ACC112 (cell line): ENCODE measurements at regions not wholly inside any gene's neighbourhood (a gene's known extent, or its start where the extent isn't known, plus 50 kb on each side); places are given as distances from the start of the nearest gene placed in this dataset.
"Not testable (repeated sequence)": the region's sequence is repeated elsewhere in the genome, so short reads cannot be mapped to it uniquely, and the experiment has no call there.

Experiments used
- H2AFZ ChIP-seq: fragments of 200-600 bp; sonication (generic); one replicate; pipeline ENCODE4 v1.6.0; 2017; ENCODE audit warnings: antibody characterized with exemption, low read length; ENCODE audit not compliant: unreplicated experiment
- H3K27ac ChIP-seq: fragments of 200-600 bp; sonication (generic); 2 replicates; pipeline ENCODE4 v1.5.1; 2014; ENCODE audit warnings: low read depth, mild to moderate bottlenecking, antibody characterized with exemption, low read length, moderate library complexity
- H3K27me3 ChIP-seq: fragments of 200-600 bp; sonication (generic); 2 replicates; pipeline ENCODE4 v1.6.1; 2014; ENCODE audit warnings: mild to moderate bottlenecking, antibody characterized with exemption, low read length, moderate library complexity, mixed read lengths; ENCODE audit not compliant: insufficient read depth
- H3K36me3 ChIP-seq: fragments of 200-600 bp; sonication (generic); 2 replicates; pipeline ENCODE4 v1.6.1; 2016; ENCODE audit warnings: mild to moderate bottlenecking, antibody characterized with exemption, low read length, moderate library complexity, mixed read lengths; ENCODE audit not compliant: insufficient read depth
- H3K4me1 ChIP-seq: fragments of 200-600 bp; sonication (generic); one replicate; pipeline ENCODE4 v1.6.1; 2016; ENCODE audit warnings: low read length, mixed read lengths; ENCODE audit not compliant: insufficient read depth, unreplicated experiment, control insufficient read depth
- H3K4me3 ChIP-seq: fragments of 200-600 bp; sonication (generic); 2 replicates; pipeline ENCODE4 v1.5.1; 2014; ENCODE audit warnings: mild to moderate bottlenecking, low read depth, low read length
- H3K79me2 ChIP-seq: fragments of 200-600 bp; sonication (generic); one replicate; pipeline ENCODE4 v1.6.0; 2016; ENCODE audit warnings: low read length; ENCODE audit not compliant: control insufficient read depth, unreplicated experiment, insufficient read depth

DNA sequence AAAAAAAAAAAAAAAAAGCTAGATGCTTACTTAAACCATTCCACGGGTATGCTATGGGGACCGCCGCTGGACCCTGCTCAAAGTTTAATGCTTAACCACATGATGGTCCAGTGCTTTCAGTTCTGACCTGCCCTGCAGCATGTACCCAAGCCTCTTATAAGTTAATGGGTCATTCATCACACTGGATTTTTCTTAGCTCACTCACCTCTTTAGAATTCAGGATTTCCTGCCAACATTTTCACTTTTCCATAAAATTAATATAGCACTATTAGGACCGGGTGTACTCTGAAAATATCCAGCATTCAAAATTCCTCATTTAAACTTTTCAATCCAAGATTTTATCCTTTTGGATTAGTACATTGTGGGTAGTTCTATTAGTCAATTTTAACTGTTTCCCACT lies 140.8 kb downstream of the ALDH8A1 start:
- Histone ChIP-seq H3K4me1 (peaks cover 14% of the 10 kb centered on the region), H3K27me3 (no peaks in the 10 kb centered on the region), H3K36me3 (no peaks in the 10 kb centered on the region), H2AFZ (no peak overlapping the region), H3K4me3 (no peak overlapping the region), H3K79me2 (no peaks in the 10 kb centered on the region), H3K27ac (no peak overlapping the region)

DNA sequence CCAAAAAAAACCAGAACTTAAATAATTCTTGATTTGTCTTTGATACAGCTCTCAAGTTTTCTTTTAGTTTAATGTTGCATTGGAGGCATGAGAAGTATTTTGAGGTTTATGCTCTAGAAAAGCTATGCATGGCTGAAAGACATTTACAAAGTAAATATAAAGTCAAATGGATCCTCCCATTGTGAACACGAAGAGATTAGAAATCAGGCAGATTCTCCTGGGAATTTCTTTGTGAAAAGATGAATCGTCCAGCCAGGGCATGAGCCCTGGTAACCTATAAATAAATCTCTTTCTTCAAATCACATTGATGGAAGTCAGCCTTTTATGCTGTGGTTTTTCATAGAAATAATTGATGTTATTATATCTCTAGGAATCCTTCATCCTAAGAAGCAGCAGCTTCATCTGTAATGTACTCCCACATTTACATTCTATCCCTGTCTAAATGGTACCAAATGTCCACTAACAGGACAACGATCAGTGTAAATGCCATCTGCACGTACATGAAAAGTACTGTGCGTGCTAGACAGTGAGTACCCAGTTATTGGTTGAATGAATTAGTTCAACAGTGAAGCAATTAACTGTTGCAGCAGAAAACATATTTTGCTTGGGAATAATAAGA lies 143.6 kb downstream of the ALDH8A1 start:
- peaks cover 9% of the 10 kb centered on the region for H3K4me1 ChIP-seq
- no peaks in the 10 kb centered on the region for H3K27me3 ChIP-seq
- H3K36me3 ChIP-seq, result no peaks in the 10 kb centered on the region
- no peak overlapping the region for H2AFZ ChIP-seq
- no peak overlapping the region for H3K4me3 ChIP-seq
- no peak overlapping the region for H3K27ac ChIP-seq
- no peaks in the 10 kb centered on the region for H3K79me2 ChIP-seq

- Histone ChIP-seq H2AFZ (no peak overlapping the region), H3K4me3 (no peak overlapping the region), H3K27ac (no peak overlapping the region), H3K27me3 (no peaks in the 10 kb centered on the region), H3K36me3 (no peaks in the 10 kb centered on the region), H3K79me2 (no peaks in the 10 kb centered on the region), H3K4me1 (peaks cover 9% of the 10 kb centered on the region)
Observed at GRCh38 chr6:134805168-134805567, 144.7 kb downstream of the ALDH8A1 start.

- H2AFZ ChIP-seq, H3K4me3 ChIP-seq, H3K27ac ChIP-seq, H3K36me3 ChIP-seq, H3K27me3 ChIP-seq, H3K79me2 ChIP-seq, H3K4me1 ChIP-seq: not testable (repeated sequence)
Observed at GRCh38 chr6:134804311-134804710, 145.6 kb downstream of the ALDH8A1 start.

DNA sequence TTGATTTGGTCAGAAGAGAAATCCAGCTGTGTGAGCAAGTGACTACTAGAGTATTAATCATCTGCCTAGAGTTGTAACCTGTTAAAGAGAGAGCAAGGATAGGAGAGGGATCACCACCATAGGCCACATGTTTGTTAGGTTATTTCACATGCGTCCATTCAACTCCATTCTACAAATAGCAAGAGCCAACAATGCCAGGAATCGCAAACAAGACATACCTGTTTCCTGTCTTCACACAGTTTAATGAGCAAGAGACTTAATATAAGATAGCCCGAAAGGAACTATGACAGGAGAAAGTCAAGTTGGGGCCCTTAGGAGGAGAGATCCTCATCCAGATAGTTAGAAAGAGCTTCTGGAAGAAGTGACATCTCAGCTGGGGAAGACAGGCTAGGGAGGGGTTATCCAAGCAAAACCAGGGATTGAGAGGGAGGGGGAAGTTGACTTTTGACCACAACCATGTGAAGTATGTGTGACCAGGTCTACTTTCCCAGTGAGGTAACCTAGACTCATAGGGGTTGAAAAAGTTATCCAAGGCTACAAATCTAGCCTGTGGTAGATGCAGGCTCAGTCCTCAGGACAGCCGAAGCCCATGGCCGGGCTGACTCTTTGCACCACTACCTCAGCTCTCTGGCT lies 147.4 kb downstream of the ALDH8A1 start:
- no peaks in the 10 kb centered on the region for H3K27me3 ChIP-seq
- no peak overlapping the region for H3K27ac ChIP-seq
- no peak overlapping the region for H2AFZ ChIP-seq
- no peaks in the 10 kb centered on the region for H3K79me2 ChIP-seq
- no peak overlapping the region for H3K4me3 ChIP-seq
- no peaks in the 10 kb centered on the region for H3K36me3 ChIP-seq
- no peaks in the 10 kb centered on the region for H3K4me1 ChIP-seq

DNA sequence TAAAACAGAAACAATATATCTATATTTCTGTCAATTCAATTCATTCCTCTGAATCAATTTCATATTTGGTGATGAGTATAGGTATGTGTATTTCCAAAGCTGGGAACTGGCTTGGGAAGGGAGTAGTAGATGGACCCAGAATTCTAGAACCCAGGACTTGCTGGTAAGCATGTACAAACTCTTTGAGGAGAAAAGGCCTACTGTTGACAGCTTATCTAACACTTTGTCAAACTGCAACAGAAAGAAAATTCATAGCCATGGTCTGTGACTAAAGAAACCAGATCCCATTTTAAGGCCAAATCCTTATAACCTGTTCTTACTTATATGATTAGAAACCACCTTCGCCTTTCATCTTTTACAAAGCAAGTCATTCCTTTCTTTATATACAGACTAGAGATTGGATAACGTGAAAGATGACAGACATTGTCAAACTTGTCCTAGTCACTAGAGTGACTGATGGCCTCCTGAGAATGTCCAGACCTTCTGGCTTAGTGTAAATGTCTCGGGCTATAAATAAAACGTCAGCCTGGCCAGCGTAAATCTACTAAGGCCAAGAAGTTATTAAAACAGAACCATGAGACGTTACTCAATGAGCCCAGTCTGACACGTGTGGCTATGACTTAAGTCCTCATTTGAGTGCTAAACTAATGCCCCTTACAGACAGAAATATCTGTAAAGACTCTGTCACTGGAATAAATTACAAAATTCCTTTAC lies 152.3 kb downstream of the ALDH8A1 start:
- Histone ChIP-seq H3K27ac (no peak overlapping the region), H3K4me1 (no peaks in the 10 kb centered on the region), H3K36me3 (no peaks in the 10 kb centered on the region), H3K4me3 (no peak overlapping the region), H3K27me3 (no peaks in the 10 kb centered on the region), H2AFZ (no peak overlapping the region), H3K79me2 (no peaks in the 10 kb centered on the region)

GRCh38 chr6:134795691-134796090 lies 154.2 kb downstream of the ALDH8A1 start:
- H3K27me3 ChIP-seq, result no peaks in the 10 kb centered on the region
- no peaks in the 10 kb centered on the region for H3K4me1 ChIP-seq
- H3K79me2 ChIP-seq, result no peaks in the 10 kb centered on the region
- no peak overlapping the region for H3K27ac ChIP-seq
- no peak overlapping the region for H2AFZ ChIP-seq
- no peak overlapping the region for H3K4me3 ChIP-seq
- no peaks in the 10 kb centered on the region for H3K36me3 ChIP-seq

DNA sequence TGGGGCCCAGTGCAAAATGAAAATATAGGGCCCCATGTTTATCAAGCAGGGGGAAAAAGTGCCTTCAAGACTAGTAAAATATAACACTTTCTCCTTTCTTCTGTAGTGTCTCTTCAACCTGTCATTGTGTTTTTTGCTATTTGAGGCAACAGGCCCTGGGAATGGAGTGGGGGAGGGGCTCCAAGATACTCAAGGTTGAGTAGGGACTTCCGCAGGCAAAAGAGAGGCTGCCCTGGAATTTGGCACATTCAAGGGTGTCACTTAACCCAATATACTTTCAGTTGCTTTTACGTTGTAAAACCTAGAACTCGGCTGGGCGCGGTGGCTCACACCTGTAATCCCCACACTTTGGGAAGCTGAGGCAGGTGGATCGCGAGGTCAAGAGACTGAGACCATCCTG lies 154.9 kb downstream of the ALDH8A1 start:
- H2AFZ ChIP-seq, result no peak overlapping the region
- H3K27me3 ChIP-seq, result no peaks in the 10 kb centered on the region
- no peaks in the 10 kb centered on the region for H3K4me1 ChIP-seq
- no peak overlapping the region for H3K27ac ChIP-seq
- no peaks in the 10 kb centered on the region for H3K79me2 ChIP-seq
- H3K36me3 ChIP-seq, result no peaks in the 10 kb centered on the region
- H3K4me3 ChIP-seq, result no peak overlapping the region

DNA sequence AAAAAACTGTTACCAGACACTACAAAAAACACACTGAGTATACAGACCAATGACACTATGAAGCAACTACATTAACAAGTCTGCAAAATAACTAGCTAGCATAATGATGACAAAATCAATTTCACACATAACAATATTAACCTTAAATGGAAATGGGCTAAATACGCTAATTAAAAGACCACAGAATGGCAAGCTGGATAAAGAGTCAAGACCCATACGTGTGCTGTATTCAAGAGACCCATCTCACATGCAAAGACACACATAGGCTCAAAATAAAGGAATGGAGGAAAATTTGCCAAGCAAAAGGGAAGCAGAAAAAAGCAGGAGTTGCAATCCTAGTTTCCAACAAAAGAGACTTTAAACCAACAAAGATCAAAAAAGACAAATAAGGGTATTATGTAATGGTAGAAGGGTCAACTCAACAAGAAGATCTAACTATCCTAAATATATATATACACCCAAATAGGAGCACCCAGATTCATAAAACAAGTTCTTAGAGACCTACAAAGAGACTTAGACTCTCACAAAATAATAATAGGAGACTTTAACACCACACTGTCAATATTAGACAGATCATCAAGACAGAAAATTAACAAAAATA lies 158.6 kb downstream of the ALDH8A1 start:
- H3K27me3 ChIP-seq, H3K36me3 ChIP-seq, H3K27ac ChIP-seq, H2AFZ ChIP-seq, H3K4me3 ChIP-seq, H3K79me2 ChIP-seq: not testable (repeated sequence)
- H3K4me1 ChIP-seq, result peaks cover 10% of the 10 kb centered on the region

DNA sequence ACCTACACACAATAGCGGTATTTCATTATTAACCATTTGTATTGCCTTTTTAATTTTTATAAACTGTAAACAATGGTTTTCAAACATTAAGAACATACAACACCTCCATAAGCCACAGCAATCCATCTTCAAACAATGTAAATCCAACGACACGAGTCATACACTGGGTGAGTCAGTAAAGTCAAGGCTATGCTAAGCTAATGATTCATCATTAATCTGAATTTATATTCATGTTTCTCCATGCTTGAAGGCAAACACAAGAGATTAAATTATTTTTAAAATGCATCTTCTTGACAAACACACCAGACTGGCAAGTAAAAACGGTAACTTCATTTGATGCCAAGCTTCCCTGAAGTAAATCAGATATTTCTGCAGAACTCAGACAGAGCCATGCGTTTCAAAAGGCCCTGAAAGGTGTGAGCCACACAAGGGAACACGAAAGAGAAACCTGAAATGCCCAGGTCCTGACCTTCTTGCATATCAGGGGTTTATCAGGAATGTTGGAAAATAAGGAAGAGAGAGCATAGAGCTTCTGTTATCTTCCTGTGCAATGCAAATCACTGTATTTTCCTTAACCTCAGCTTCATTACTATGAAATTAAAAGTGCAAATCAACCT lies 162.5 kb downstream of the ALDH8A1 start:
- Histone ChIP-seq H3K27me3 (no peaks in the 10 kb centered on the region), H3K4me3 (no peak overlapping the region; the same call in 1 of the 2 replicates), H3K36me3 (no peaks in the 10 kb centered on the region), H2AFZ (no peak overlapping the region), H3K79me2 (no peaks in the 10 kb centered on the region), H3K4me1 (peaks cover 10% of the 10 kb centered on the region), H3K27ac (no peak overlapping the region)
